GM19240 (cell line): ENCODE measurements at regions not wholly inside any gene's neighbourhood (a gene's known extent, or its start where the extent isn't known, plus 50 kb on each side); places are given as distances from the start of the nearest gene placed in this dataset.
"Not testable (repeated sequence)": the region's sequence is repeated elsewhere in the genome, so short reads cannot be mapped to it uniquely, and the experiment has no call there.

Source experiments
- DNase-seq: peaks from one replicate; pipeline ENCODE4 v3.0.0; 2011; ENCODE audit warnings: low spot score; ENCODE audit not compliant: insufficient read length

- no peak for DNase-seq
Observed at GRCh38 chr1:199875856-199876255, 151.7 kb upstream of the NR5A2 start.

- no peak for DNase-seq
Observed at GRCh38 chr1:199877526-199878384, 149.8 kb upstream of the NR5A2 start.

- no peak for DNase-seq
Observed at GRCh38 chr1:199878823-199879222, 148.7 kb upstream of the NR5A2 start.

- DNase-seq, result no peak
Observed at GRCh38 chr1:199898654-199899053, 128.9 kb upstream of the NR5A2 start.

- DNase-seq, result no peak
Observed at GRCh38 chr1:199901341-199901740, 126.2 kb upstream of the NR5A2 start.

GRCh38 chr1:199907361-199907760 is 120.1 kb upstream of the NR5A2 start:
- no peak for DNase-seq

GRCh38 chr1:199909137-199909536 is 118.4 kb upstream of the NR5A2 start:
- DNase-seq, result no peak

GRCh38 chr1:199913318-199913717 is 114.2 kb upstream of the NR5A2 start:
- no peak for DNase-seq

- no peak for DNase-seq
Observed at GRCh38 chr1:199914546-199914945, 113.0 kb upstream of the NR5A2 start.

GRCh38 chr1:199918196-199918769 is 109.2 kb upstream of the NR5A2 start:
- DNase-seq, result no peak

- no peak for DNase-seq
Observed at GRCh38 chr1:199920635-199921034, 106.9 kb upstream of the NR5A2 start.

GRCh38 chr1:199929556-199929955 is 98.0 kb upstream of the NR5A2 start:
- DNase-seq, result no peak

- DNase-seq, result not testable (repeated sequence)
Observed at GRCh38 chr1:199930067-199930466, 97.4 kb upstream of the NR5A2 start.

GRCh38 chr1:199931666-199932377 is 95.7 kb upstream of the NR5A2 start:
- DNase-seq, result no peak

GRCh38 chr1:199932462-199932861 is 95.0 kb upstream of the NR5A2 start:
- no peak for DNase-seq

GRCh38 chr1:199936441-199936840 is 91.1 kb upstream of the NR5A2 start:
- DNase-seq, result no peak

GRCh38 chr1:199937161-199937560 is 90.3 kb upstream of the NR5A2 start:
- DNase-seq, result no peak

GRCh38 chr1:199937661-199938060 is 89.8 kb upstream of the NR5A2 start:
- no peak for DNase-seq

- no peak for DNase-seq
Observed at GRCh38 chr1:199944986-199945385, 82.5 kb upstream of the NR5A2 start.

GRCh38 chr1:199945591-199945990 is 81.9 kb upstream of the NR5A2 start:
- no peak for DNase-seq

GRCh38 chr1:199946305-199947155 is 81.0 kb upstream of the NR5A2 start:
- no peak for DNase-seq
